Dendritic cell treated with granulocyte-macrophage colony-stimulating factor and Interleukin-4, amounts not matched to agents 40 ng/mL and 50 ng/mL, for 4 days (primary cell): ENCODE measurements at regions not wholly inside any gene's neighbourhood (a gene's known extent, or its start where the extent isn't known, plus 50 kb on each side); places are given as distances from the start of the nearest gene placed in this dataset.

Experiments used
- H3K27ac Mint-ChIP-seq: one replicate; pipeline ENCODE4 v1.8.0; 2022; ENCODE audit warnings: mild to moderate bottlenecking, mixed read lengths
- H3K27me3 Mint-ChIP-seq: one replicate; pipeline ENCODE4 v1.8.0; 2022; ENCODE audit warnings: mild to moderate bottlenecking, mixed read lengths
- H3K36me3 Mint-ChIP-seq: one replicate; pipeline ENCODE4 v1.8.0; 2022; ENCODE audit warnings: low read depth, mixed read lengths
- H3K4me1 Mint-ChIP-seq: one replicate; pipeline ENCODE4 v1.8.0; 2022; ENCODE audit warnings: low read depth, mixed read lengths
- H3K4me3 Mint-ChIP-seq: one replicate; pipeline ENCODE4 v1.8.0; 2022; ENCODE audit warnings: mild to moderate bottlenecking, moderate library complexity, mixed read lengths
- H3K9me3 Mint-ChIP-seq: one replicate; pipeline ENCODE4 v1.8.0; 2022; ENCODE audit warnings: mixed read lengths
- intact Hi-C: fragments of 100-400 bp; cut with micrococcal nuclease; formaldehyde crosslinking; loops from one replicate; pipeline ENCODE4 v1.15.0; 2022

- H3K4me3 Mint-ChIP-seq: no peak overlapping the region
- H3K36me3 Mint-ChIP-seq: no peaks in the 10 kb centered on the region
- peaks cover 37% of the 10 kb centered on the region for H3K27me3 Mint-ChIP-seq
- H3K27ac Mint-ChIP-seq: no peak overlapping the region
- H3K9me3 Mint-ChIP-seq: peaks cover 3% of the 10 kb centered on the region
- peaks cover 14% of the 10 kb centered on the region for H3K4me1 Mint-ChIP-seq
- intact Hi-C loops: loop anchor here (5.0 kb wide), 2 partner anchors 50 to 115 kb away; partner anchors contain the start of gene PCBP3
These were observed 50.0 kb upstream of the SLC19A1 start for GRCh38 chr21:45592208-45592619.

GRCh38 chr21:45592626-45593134 lies 50.4 kb upstream of the SLC19A1 start:
- H3K4me1 Mint-ChIP-seq: peaks cover 14% of the 10 kb centered on the region
- H3K4me3 Mint-ChIP-seq: no peak overlapping the region
- intact Hi-C loops: loop anchor here (5.0 kb wide), 2 partner anchors 50 to 115 kb away; partner anchors contain the start of gene PCBP3
- H3K27me3 Mint-ChIP-seq: peaks cover 35% of the 10 kb centered on the region
- no peak overlapping the region for H3K27ac Mint-ChIP-seq
- H3K9me3 Mint-ChIP-seq: no peaks in the 10 kb centered on the region
- H3K36me3 Mint-ChIP-seq: no peaks in the 10 kb centered on the region

- Mint-ChIP-seq H3K9me3 (no peaks in the 10 kb centered on the region), H3K36me3 (no peaks in the 10 kb centered on the region), H3K4me1 (peaks cover 14% of the 10 kb centered on the region), H3K4me3 (no peak overlapping the region), H3K27ac (no peak overlapping the region), H3K27me3 (peaks cover 28% of the 10 kb centered on the region)
- intact Hi-C loops: loop anchor here (5.0 kb wide), 2 partner anchors 49 to 116 kb away; partner anchors contain the start of gene PCBP3
These were observed 50.1 kb upstream of the PCBP3 start for GRCh38 chr21:45593162-45594022.
